ENCODE measurements at regions not wholly inside any gene's neighbourhood (a gene's known extent, or its start where the extent isn't known, plus 50 kb on each side); places are given as distances from the start of the nearest gene placed in this dataset.

GRCh38 chr1:228938537-228938901, 203.2 kb downstream of the RHOU start (continued):
- TF ChIP-seq ZNF407 (CRISPR knock-in tag; IDR thresholded peaks at IDR 0.05; ENCODE audit: not compliant biosample characterization), result no peak
- TF ChIP-seq ZNF256 (CRISPR knock-in tag; conservative IDR thresholded peaks at IDR 0.05), result no peak
- no peak for TF ChIP-seq ZNF18 (CRISPR knock-in tag; IDR thresholded peaks at IDR 0.05; ENCODE audit: insufficient replicate concordance)
- no peak for TF ChIP-seq ZBTB49 (CRISPR knock-in tag; IDR thresholded peaks at IDR 0.05; ENCODE audit: borderline replicate concordance)
- TF ChIP-seq ZNF382 (CRISPR knock-in tag; IDR thresholded peaks at IDR 0.05; ENCODE audit: borderline replicate concordance), result no peak
- no peak for TF ChIP-seq U2AF2 (IDR thresholded peaks at IDR 0.05; ENCODE audit: low read depth, low read length)
- TF ChIP-seq HNF1B (CRISPR knock-in tag; IDR thresholded peaks at IDR 0.05), result no peak
- TF ChIP-seq ZNF589 (CRISPR knock-in tag; conservative IDR thresholded peaks at IDR 0.05), result no peak
- no peak for TF ChIP-seq ZNF350 (CRISPR knock-in tag; IDR thresholded peaks at IDR 0.05; ENCODE audit: borderline replicate concordance, low read depth)
- TF ChIP-seq ZNF674 (CRISPR knock-in tag; IDR thresholded peaks at IDR 0.05; ENCODE audit: low read depth), result no peak
- no peak for TF ChIP-seq PLSCR1 (CRISPR knock-in tag; IDR thresholded peaks at IDR 0.05; ENCODE audit: borderline replicate concordance)
- no peak for TF ChIP-seq PHB2 (IDR thresholded peaks at IDR 0.05; ENCODE audit: partially characterized antibody)
- TF ChIP-seq ZKSCAN8 (CRISPR knock-in tag; IDR thresholded peaks at IDR 0.05; ENCODE audit: borderline replicate concordance), result no peak
- no peak for TF ChIP-seq SRSF1 (optimal IDR thresholded peaks at IDR 0.05; ENCODE audit: low read depth, low read length)
- peak; percentile 51; the same call in 1 of the 2 replicates for TF ChIP-seq ZNF431 (CRISPR knock-in tag; IDR thresholded peaks at IDR 0.05; ENCODE audit: borderline replicate concordance, low read depth)

Measured in HepG2 (cell line).